Endothelial cell of umbilical vein (primary cell): ENCODE measurements at regions not wholly inside any gene's neighbourhood (a gene's known extent, or its start where the extent isn't known, plus 50 kb on each side); places are given as distances from the start of the nearest gene placed in this dataset.

ENCODE experiments used
- BruUV-seq: library from RNA; stranded (reverse); fragments of 400-500 nt; replicated peaks from 2 replicates; lab custom pipeline; 2021; lab: Mats Ljungman, UMichigan
- CTCF ChIA-PET: fragments of 300-600, 350-600 bp; sonication (Branson Sonifier 250); formaldehyde crosslinking; loops from one replicate; lab custom pipeline; 2021; ENCODE audit warnings: antibody characterized with exemption, inconsistent platforms; lab: Charles Lee
- POLR2A ChIA-PET: fragments of 300-600, 350-600 bp; sonication (Branson Sonifier 250); formaldehyde crosslinking; loops from one replicate; lab custom pipeline; 2021; ENCODE audit warnings: antibody characterized with exemption, inconsistent platforms; lab: Charles Lee
- DNase-seq: peaks from one replicate; pipeline ENCODE4 v3.0.0-alpha.2; 2011; ENCODE audit warnings: low read depth, low spot score
- FAIRE-seq: peaks from 2 replicates; lab custom pipeline; 2011; peaks lifted over from hg19 to GRCh38; lab: Jason Lieb, UNC
- H2AFZ ChIP-seq: 2 replicates; pipeline ENCODE4 v1.6.0; 2012; ENCODE audit warnings: low read depth, low read length, control low read depth, inconsistent platforms
- H3K27ac ChIP-seq: 2 replicates; pipeline ENCODE4 v1.5.1; 2011; ENCODE audit warnings: low read depth, mild to moderate bottlenecking, control low read depth, low read length, moderate library complexity; ENCODE audit not compliant: insufficient read depth
- H3K27me3 ChIP-seq, 2 experiments: 2 replicates each; pipeline versions ENCODE4 v1.6.0 to v1.6.1; 2011; ENCODE audit warnings: low read length in 2 of 2, mixed read lengths in 1 of 2; ENCODE audit not compliant: control insufficient read depth in 2 of 2, insufficient read depth in 2 of 2
- H3K36me3 ChIP-seq, 2 experiments: 2 replicates in 1 of 2; 3 replicates in 1 of 2; pipeline ENCODE4 v1.5.1; 2011; ENCODE audit warnings: low read length in 2 of 2, mild to moderate bottlenecking in 1 of 2, moderate library complexity in 1 of 2; ENCODE audit not compliant: control insufficient read depth in 2 of 2, insufficient read depth in 2 of 2; ENCODE audit errors: extremely low read depth in 1 of 2
- H3K4me1 ChIP-seq: 3 replicates; pipeline ENCODE4 v1.5.1; 2011; ENCODE audit warnings: mild to moderate bottlenecking, low read length; ENCODE audit not compliant: control insufficient read depth, insufficient read depth; ENCODE audit errors: extremely low read depth
- H3K4me2 ChIP-seq: 2 replicates; pipeline ENCODE4 v1.6.1; 2011; ENCODE audit warnings: low read length, control low read depth, mixed read lengths; ENCODE audit not compliant: insufficient read depth
- H3K4me3 ChIP-seq, 3 experiments: fragments of 200-600 bp in 1 of 3; sonication (generic), shearing (Covaris generic) in 1 of 3; replicated peaks in 1 of 3; 2 replicates each; pipeline ENCODE4 v1.5.1; 2011 to 2016; ENCODE audit warnings: control low read depth in 3 of 3, low read length in 3 of 3, mild to moderate bottlenecking in 2 of 3, inconsistent platforms in 1 of 3, low read depth in 1 of 3, moderate library complexity in 1 of 3; ENCODE audit not compliant: insufficient read depth in 1 of 3
- H3K79me2 ChIP-seq: 2 replicates; pipeline ENCODE4 v1.6.0; 2012; ENCODE audit warnings: low read length, inconsistent platforms; ENCODE audit not compliant: control insufficient read depth, insufficient read depth
- H3K9ac ChIP-seq: replicated peaks from 2 replicates; pipeline ENCODE3; 2011; ENCODE audit warnings: low read length, control low read depth; ENCODE audit not compliant: insufficient read depth; ENCODE audit errors: extremely low read depth
- H3K9me1 ChIP-seq: replicated peaks from 3 replicates; pipeline ENCODE4 v1.6.0; 2011; ENCODE audit warnings: mild to moderate bottlenecking, low read length; ENCODE audit not compliant: control insufficient read depth, insufficient read depth; ENCODE audit errors: extremely low read depth
- H3K9me3 ChIP-seq: replicated peaks from 2 replicates; pipeline ENCODE4 v1.5.1; 2012; ENCODE audit warnings: low read length, inconsistent platforms; ENCODE audit not compliant: control insufficient read depth, insufficient read depth
- H4K20me1 ChIP-seq: replicated peaks from 2 replicates; pipeline ENCODE3; 2011; ENCODE audit warnings: mild to moderate bottlenecking, low read length; ENCODE audit not compliant: control insufficient read depth, insufficient read depth; ENCODE audit errors: extremely low read depth
- FOS ChIP-seq: IDR thresholded peaks from 2 replicates; pipeline ENCODE4 v1.6.1; 2011; ENCODE audit warnings: mild to moderate bottlenecking, low read length, moderate library complexity, borderline replicate concordance; ENCODE audit not compliant: insufficient read depth
- GATA2 ChIP-seq: IDR thresholded peaks from 2 replicates; pipeline ENCODE4 v1.7.0; 2011; ENCODE audit warnings: low read depth, mild to moderate bottlenecking, moderate library complexity, mixed read lengths, low read length; ENCODE audit not compliant: insufficient read length, insufficient read depth
- JUN ChIP-seq: IDR thresholded peaks from 2 replicates; pipeline ENCODE4 v1.6.1; 2011; ENCODE audit warnings: borderline replicate concordance, low read depth; ENCODE audit not compliant: insufficient read length, insufficient read depth
- MYC ChIP-seq: IDR thresholded peaks from one replicate; pipeline ENCODE4 v1.6.1; 2011; ENCODE audit warnings: mild to moderate bottlenecking, low read depth, low read length
- POLR2A ChIP-seq: IDR thresholded peaks from 2 replicates; pipeline ENCODE4 v1.6.1; 2012; ENCODE audit warnings: low read depth, mild to moderate bottlenecking, control low read depth, low read length
- dilution Hi-C: fragments of 300-500 bp; cut with MboI; formaldehyde crosslinking; loops from one replicate; pipeline ENCODE4 v1.15.0; 2019; ENCODE audit warnings: low sequenced_read_pairs; ENCODE audit not compliant: extremely low pct_ligation_motif_present
- intact Hi-C: fragments of 100-400 bp; cut with micrococcal nuclease; formaldehyde crosslinking; loops from one replicate; pipeline ENCODE4 v1.10.0; 2022
- TF ChIP-seq, protein P1 (sequence below): IDR thresholded peaks from 2 replicates; pipeline ENCODE4 v1.6.1; 2011; ENCODE audit not compliant: insufficient read depth, insufficient read length

- TF ChIP-seq GATA2 (no peak), FOS (no peak), POLR2A (no peak)
- H3K36me3 ChIP-seq: no peaks in the 10 kb centered on the region
- H3K4me1 ChIP-seq: peaks cover 4% of the 10 kb centered on the region
- H3K9ac ChIP-seq: no peak overlapping the region
- CTCF ChIA-PET: interaction anchor here (3.5 kb wide), 1 partner anchor 168 kb away, joined by 43 read pairs; no protein-coding TSS in a partner anchor
- H3K27ac ChIP-seq: no peak overlapping the region
- no peak for FAIRE-seq
- BruUV-seq: no TSS peak
- H3K4me3 ChIP-seq: no peak overlapping the region
- dilution Hi-C loops: no loop called here
- POLR2A ChIA-PET: interaction anchor here (0.6 to 0.7 kb wide), 2 partner anchors 8 to 112 kb away, joined by 3 read pairs; no protein-coding TSS in a partner anchor
- no peaks in the 10 kb centered on the region for H3K27me3 ChIP-seq
- no peaks in the 10 kb centered on the region for H3K79me2 ChIP-seq
- DNase-seq: no peak
- intact Hi-C loops: no loop called here
- no peaks in the 10 kb centered on the region for H3K9me1 ChIP-seq
- no peaks in the 10 kb centered on the region for H4K20me1 ChIP-seq
- H2AFZ ChIP-seq: no peak overlapping the region
- no peak overlapping the region for H3K4me2 ChIP-seq
- H3K9me3 ChIP-seq: no peaks in the 10 kb centered on the region
These were observed 239.7 kb downstream of the PIK3R1 start for GRCh38 chr5:68455216-68455615.

GRCh38 chr5:68456756-68457217 is 241.2 kb downstream of the PIK3R1 start:
- H3K36me3 ChIP-seq: no peaks in the 10 kb centered on the region
- ChIA-PET POLR2A (no interaction called here), CTCF (interaction anchor here (3.5 kb wide), 1 partner anchor 170 kb away, joined by 43 read pairs; no protein-coding TSS in a partner anchor)
- no peak overlapping the region for H2AFZ ChIP-seq
- FAIRE-seq (peak; percentile 86), DNase-seq (peak; percentile 65)
- H3K4me3 ChIP-seq: no peak overlapping the region
- H3K27ac ChIP-seq: no peak overlapping the region
- H3K9ac ChIP-seq: no peak overlapping the region
- H3K4me2 ChIP-seq: no peak overlapping the region
- intact Hi-C loops: loop anchor here (2.0 kb wide), 1 partner anchor 120 kb away; no protein-coding TSS in a partner anchor
- no TSS peak for BruUV-seq
- dilution Hi-C loops: no loop called here
- H3K9me1 ChIP-seq: no peaks in the 10 kb centered on the region
- H3K27me3 ChIP-seq: peaks cover 0 to 3% of the 10 kb centered on the region in 2 experiments
- H3K9me3 ChIP-seq: no peaks in the 10 kb centered on the region
- TF ChIP-seq, protein P1, sequence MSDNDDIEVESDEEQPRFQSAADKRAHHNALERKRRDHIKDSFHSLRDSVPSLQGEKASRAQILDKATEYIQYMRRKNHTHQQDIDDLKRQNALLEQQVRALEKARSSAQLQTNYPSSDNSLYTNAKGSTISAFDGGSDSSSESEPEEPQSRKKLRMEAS: no peak
- peak; percentile 58 for TF ChIP-seq JUN
- no peak for TF ChIP-seq FOS
- TF ChIP-seq MYC: no peak
- H4K20me1 ChIP-seq: no peaks in the 10 kb centered on the region
- no peaks in the 10 kb centered on the region for H3K79me2 ChIP-seq
- H3K4me1 ChIP-seq: peaks cover 4% of the 10 kb centered on the region
